NCI-H345 treated with DMSO at 0.1 percent for 48 hours (cell line): ENCODE measurements at regions not wholly inside any gene's neighbourhood (a gene's known extent, or its start where the extent isn't known, plus 50 kb on each side); places are given as distances from the start of the nearest gene placed in this dataset.

Source experiments
- DNase-seq: peaks from one replicate; lab custom pipeline; 2025; ENCODE audit not compliant: unreplicated experiment; lab: John Stamatoyannopoulos, UW

GRCh38 chr13:111533900-111534683 is 213.7 kb downstream of the TEX29 start:
- peak; percentile 21 for DNase-seq

GRCh38 chr13:111534751-111535522 is 214.5 kb downstream of the TEX29 start:
- DNase-seq = no peak

- DNase-seq = no peak
Observed at GRCh38 chr13:111535523-111535811, 215.0 kb downstream of the TEX29 start.

- DNase-seq = no peak
Observed at GRCh38 chr13:111536075-111536642, 215.7 kb downstream of the TEX29 start.

- DNase-seq = no peak
Observed at GRCh38 chr13:111537115-111537728, 216.8 kb downstream of the TEX29 start.

GRCh38 chr13:111537843-111538499 is 217.5 kb downstream of the TEX29 start:
- no peak for DNase-seq

- DNase-seq = no peak
Observed at GRCh38 chr13:111539252-111539651, 218.8 kb downstream of the TEX29 start.

GRCh38 chr13:111539791-111540446 is 219.5 kb downstream of the TEX29 start:
- no peak for DNase-seq

GRCh38 chr13:111540486-111540885 is 220.0 kb downstream of the TEX29 start:
- no peak for DNase-seq

- no peak for DNase-seq
Observed at GRCh38 chr13:111541345-111541744, 220.9 kb downstream of the TEX29 start.

- no peak for DNase-seq
Observed at GRCh38 chr13:111541752-111542529, 221.5 kb downstream of the TEX29 start.

GRCh38 chr13:111542530-111543341 is 222.3 kb downstream of the TEX29 start:
- DNase-seq = no peak

GRCh38 chr13:111546921-111547675 is 226.7 kb downstream of the TEX29 start:
- no peak for DNase-seq

- no peak for DNase-seq
Observed at GRCh38 chr13:111547726-111548273, 227.4 kb downstream of the TEX29 start.

GRCh38 chr13:111548301-111548700 is 227.9 kb downstream of the TEX29 start:
- no peak for DNase-seq

- DNase-seq = no peak
Observed at GRCh38 chr13:111548805-111549204, 228.4 kb downstream of the TEX29 start.

- no peak for DNase-seq
Observed at GRCh38 chr13:111549464-111549863, 229.0 kb downstream of the TEX29 start.

- DNase-seq = no peak
Observed at GRCh38 chr13:111550062-111550461, 229.6 kb downstream of the TEX29 start.
